HK-2 (cell line): ENCODE measurements at regions not wholly inside any gene's neighbourhood (a gene's known extent, or its start where the extent isn't known, plus 50 kb on each side); places are given as distances from the start of the nearest gene placed in this dataset.
"Not testable (repeated sequence)": the region's sequence is repeated elsewhere in the genome, so short reads cannot be mapped to it uniquely, and the experiment has no call there.

ENCODE experiments used
- DNase-seq: peaks from one replicate; pipeline ENCODE4 v3.0.0-alpha.2; 2018; ENCODE audit not compliant: unreplicated experiment

GRCh38 chr5:83802686-83803085 lies 82.0 kb upstream of the HAPLN1 start:
- no peak for DNase-seq

GRCh38 chr5:83800201-83800600 lies 79.5 kb upstream of the HAPLN1 start:
- no peak for DNase-seq

- DNase-seq, result not testable (repeated sequence)
Measured at GRCh38 chr5:83799020-83799419, 78.4 kb upstream of the HAPLN1 start.

- no peak for DNase-seq
Measured at GRCh38 chr5:83789371-83789770, 68.7 kb upstream of the HAPLN1 start.

GRCh38 chr5:83787631-83788030 lies 67.0 kb upstream of the HAPLN1 start:
- no peak for DNase-seq

- DNase-seq, result no peak
Measured at GRCh38 chr5:83785176-83785668, 64.6 kb upstream of the HAPLN1 start.

- no peak for DNase-seq
Measured at GRCh38 chr5:83780699-83781350, 60.2 kb upstream of the HAPLN1 start.

GRCh38 chr5:83777856-83778255 lies 57.2 kb upstream of the HAPLN1 start:
- DNase-seq, result no peak

GRCh38 chr5:83776437-83777031 lies 55.9 kb upstream of the HAPLN1 start:
- no peak for DNase-seq
